ENCODE measurements at regions not wholly inside any gene's neighbourhood (a gene's known extent, or its start where the extent isn't known, plus 50 kb on each side); places are given as distances from the start of the nearest gene placed in this dataset.
"Not testable (repeated sequence)": the region's sequence is repeated elsewhere in the genome, so short reads cannot be mapped to it uniquely, and the experiment has no call there.

DNA sequence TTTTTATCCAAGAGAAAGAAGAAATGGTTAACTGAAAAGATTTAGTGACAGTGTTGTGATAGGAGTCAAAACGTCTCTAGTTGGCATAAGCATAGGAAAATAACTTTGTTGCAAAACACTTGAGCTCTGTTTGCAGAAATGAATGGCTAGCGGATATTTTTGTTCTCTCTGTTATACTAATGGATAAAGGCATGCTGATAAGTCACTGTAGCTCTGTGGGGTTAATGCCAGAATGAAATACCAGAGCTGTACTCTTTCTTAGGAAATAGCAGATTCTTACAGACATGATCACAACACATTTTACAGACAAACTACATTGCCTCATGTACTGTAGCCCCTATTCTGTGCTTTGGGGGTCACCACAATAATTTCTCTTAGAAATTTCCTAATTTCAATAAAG is 202.8 kb downstream of the DMRTA1 start:
- TF ChIP-seq, protein P1, sequence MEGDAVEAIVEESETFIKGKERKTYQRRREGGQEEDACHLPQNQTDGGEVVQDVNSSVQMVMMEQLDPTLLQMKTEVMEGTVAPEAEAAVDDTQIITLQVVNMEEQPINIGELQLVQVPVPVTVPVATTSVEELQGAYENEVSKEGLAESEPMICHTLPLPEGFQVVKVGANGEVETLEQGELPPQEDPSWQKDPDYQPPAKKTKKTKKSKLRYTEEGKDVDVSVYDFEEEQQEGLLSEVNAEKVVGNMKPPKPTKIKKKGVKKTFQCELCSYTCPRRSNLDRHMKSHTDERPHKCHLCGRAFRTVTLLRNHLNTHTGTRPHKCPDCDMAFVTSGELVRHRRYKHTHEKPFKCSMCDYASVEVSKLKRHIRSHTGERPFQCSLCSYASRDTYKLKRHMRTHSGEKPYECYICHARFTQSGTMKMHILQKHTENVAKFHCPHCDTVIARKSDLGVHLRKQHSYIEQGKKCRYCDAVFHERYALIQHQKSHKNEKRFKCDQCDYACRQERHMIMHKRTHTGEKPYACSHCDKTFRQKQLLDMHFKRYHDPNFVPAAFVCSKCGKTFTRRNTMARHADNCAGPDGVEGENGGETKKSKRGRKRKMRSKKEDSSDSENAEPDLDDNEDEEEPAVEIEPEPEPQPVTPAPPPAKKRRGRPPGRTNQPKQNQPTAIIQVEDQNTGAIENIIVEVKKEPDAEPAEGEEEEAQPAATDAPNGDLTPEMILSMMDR (IDR thresholded peaks at IDR 0.05): no peak
- no peak for TF ChIP-seq ZFX (IDR thresholded peaks at IDR 0.05; ENCODE audit: borderline replicate concordance)

DNA sequence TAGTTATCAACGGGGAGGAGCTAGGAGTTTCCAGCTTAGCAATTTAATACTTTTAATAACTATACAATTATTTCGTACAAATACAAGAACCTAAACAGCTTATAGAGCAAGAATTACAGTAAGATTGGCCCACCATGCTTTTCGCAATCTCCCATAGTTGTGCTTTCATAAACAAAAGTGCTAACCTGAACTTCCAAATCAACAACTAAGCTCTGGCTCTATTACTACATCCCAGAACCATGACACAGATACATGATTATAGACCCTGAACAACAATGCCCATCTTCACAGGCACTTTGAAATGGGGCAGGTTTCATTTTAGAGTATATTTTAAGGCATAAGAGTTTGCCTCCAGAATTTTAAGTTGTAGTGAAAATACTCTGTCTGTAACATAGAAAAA is 203.5 kb downstream of the DMRTA1 start:
- H3K27ac ChIP-seq: no peak overlapping the region
- no peak for TF ChIP-seq ZFX (IDR thresholded peaks at IDR 0.05; ENCODE audit: borderline replicate concordance)
- TF ChIP-seq, protein P1 (IDR thresholded peaks at IDR 0.05): no peak

More for the DNA sequence above, 202.8 kb downstream of the DMRTA1 start:
- H3K27ac ChIP-seq: no peak overlapping the region

DNA sequence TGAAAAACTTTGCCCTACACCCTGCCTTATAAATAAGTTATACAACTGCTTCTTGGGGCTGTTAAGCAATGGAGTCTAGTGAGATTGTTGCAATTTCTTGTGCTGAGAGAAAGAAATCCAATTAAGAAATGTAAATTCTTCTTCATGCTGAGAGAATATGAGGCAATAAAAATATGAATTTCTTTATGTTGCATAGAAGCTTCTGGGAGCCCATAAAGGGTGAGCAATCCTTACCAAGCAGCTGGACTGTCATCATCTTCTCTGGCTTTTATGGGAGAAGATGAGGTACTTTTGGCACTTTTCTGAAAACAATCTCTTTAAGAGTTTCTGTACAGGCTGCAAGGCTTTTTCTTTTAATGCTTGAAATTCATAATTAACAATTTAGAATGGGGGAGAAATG is 204.3 kb downstream of the DMRTA1 start:
- TF ChIP-seq ZFX (IDR thresholded peaks at IDR 0.05; ENCODE audit: borderline replicate concordance): no peak
- TF ChIP-seq, protein P1 (IDR thresholded peaks at IDR 0.05): no peak
- no peak overlapping the region for H3K27ac ChIP-seq

DNA sequence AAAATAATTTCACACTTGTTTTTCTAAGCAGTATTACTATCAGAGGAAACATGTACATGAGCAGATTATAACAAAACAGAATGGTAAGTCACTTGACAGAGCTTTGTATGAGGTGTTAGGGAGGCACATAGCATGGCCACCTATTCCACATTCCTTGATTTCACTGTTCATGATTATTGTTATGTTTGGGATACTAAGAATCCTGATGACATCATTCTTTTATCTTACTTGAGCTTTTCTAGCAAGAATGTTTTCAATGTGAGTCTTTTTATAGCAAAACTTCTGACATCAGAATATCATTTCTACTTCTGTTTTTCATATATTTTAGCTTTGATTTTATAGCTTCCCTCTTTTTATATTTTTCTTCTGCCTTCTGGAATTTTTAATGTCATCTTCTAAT is 208.2 kb downstream of the DMRTA1 start:
- TF ChIP-seq ZFX (IDR thresholded peaks at IDR 0.05; ENCODE audit: borderline replicate concordance): no peak
- TF ChIP-seq, protein P1 (IDR thresholded peaks at IDR 0.05): no peak
- no peak overlapping the region for H3K27ac ChIP-seq

DNA sequence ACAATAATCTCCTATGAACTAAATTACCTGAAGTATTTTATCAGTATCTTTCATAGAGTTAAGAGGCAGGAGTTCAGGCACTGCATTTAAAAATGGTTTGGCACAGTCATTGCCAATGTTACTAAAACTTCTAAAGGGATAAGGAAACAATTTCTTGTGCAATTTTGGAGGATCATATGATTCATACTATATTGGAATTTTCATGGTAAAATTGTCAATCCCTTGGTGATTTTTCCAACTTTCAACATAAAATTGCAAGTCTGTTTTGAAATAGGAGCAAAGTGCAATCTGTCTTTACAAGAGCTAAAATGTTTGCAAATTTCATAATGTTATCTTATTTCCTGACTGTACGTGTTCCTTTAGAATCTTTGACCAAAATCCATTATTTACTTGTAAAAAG is 211.1 kb downstream of the DMRTA1 start:
- no peak overlapping the region for H3K27ac ChIP-seq
- TF ChIP-seq ZFX (IDR thresholded peaks at IDR 0.05; ENCODE audit: borderline replicate concordance): no peak
- TF ChIP-seq, protein P1 (IDR thresholded peaks at IDR 0.05): no peak

DNA sequence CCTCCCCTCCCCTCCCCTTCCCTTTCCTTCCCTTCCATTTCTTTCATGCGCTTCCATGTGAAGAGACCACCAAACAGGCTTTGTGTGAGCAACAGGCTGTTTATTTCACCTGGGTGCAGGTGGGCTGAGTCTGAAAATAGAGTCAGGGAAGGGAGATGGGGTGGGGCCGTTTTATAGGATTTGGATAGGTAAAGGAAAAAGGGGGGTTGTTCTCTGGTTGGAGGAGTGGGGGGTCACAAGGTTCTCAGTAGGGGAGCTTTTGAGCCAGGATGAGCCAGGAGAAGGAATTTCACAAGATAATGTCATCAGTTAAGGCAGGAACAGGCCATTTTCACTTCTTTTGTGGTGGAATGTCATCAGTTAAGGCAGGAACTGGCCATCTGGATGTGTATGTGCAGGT is 211.9 kb downstream of the DMRTA1 start:
- H3K27ac ChIP-seq: not testable (repeated sequence)

DNA sequence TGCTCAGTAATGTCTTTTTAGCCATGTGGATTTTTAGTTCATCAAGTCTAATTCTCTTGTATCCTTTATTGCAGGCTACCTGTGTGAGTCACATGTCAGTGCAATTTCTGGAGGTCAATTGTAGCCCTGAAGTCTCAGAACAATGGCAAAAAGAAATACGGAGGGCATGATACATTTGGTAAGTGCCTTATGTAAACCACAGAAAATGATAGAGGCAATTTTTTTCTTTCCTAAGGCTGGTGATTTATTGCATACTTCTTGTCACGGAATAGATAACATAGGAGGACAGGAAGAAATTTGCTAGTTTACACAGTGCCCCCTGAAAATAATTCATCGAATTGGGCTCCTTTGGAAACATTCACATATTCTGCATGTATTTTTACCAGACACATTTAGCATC is 235.9 kb downstream of the DMRTA1 start:
- no peak overlapping the region for H3K27ac ChIP-seq
- no peak for TF ChIP-seq ZFX (IDR thresholded peaks at IDR 0.05; ENCODE audit: borderline replicate concordance)
- TF ChIP-seq, protein P1 (IDR thresholded peaks at IDR 0.05): no peak

DNA sequence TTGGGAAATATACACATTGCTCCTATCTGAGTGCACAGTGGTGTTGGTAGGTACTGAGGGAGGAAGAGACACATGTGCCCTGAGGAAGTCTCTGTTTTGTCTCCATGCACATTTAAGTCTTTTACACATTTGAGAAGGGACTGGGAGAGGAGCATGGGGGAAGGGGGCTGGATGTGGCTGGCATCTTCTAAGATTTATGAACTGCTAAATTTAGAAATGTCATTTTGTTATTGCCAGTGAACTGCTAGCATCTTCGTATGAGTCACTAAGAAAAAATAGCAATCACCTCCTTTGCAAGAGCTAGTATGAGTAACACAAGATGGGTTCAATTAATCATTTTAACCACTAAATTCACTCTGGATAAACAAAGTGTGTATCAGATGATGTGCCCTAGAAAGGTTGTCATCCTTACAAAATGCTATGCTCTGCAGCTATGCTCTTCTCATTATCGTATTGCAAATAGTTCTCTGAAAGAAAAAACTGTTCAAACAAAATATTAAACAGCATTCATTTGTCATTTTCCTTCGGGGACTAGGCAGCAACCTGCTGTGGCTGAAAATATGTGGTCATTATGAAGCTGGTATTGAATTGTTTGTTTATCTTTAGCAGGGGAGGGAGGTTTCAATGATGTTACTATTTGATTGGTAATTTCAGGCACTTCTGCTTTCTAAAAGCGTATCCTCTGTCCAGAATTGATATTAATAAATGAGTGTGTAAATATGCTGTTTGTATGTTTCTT is 236.5 kb downstream of the DMRTA1 start:
- H3K27ac ChIP-seq: no peak overlapping the region
- TF ChIP-seq ZFX (IDR thresholded peaks at IDR 0.05; ENCODE audit: borderline replicate concordance): no peak
- TF ChIP-seq, protein P1 (IDR thresholded peaks at IDR 0.05): no peak
